Mononuclear cell (primary cell): ENCODE measurements at regions not wholly inside any gene's neighbourhood (a gene's known extent, or its start where the extent isn't known, plus 50 kb on each side); places are given as distances from the start of the nearest gene placed in this dataset.

Experiments
- H3K27me3 ChIP-seq: 2 replicates; pipeline ENCODE4 v1.6.0; 2011; ENCODE audit warnings: low read length, control low read depth; ENCODE audit not compliant: insufficient read depth
- H3K4me1 ChIP-seq: 2 replicates; pipeline ENCODE4 v1.5.1; 2011; ENCODE audit warnings: mild to moderate bottlenecking, low read length, control low read depth; ENCODE audit not compliant: insufficient read depth
- H3K4me3 ChIP-seq: 2 replicates; pipeline ENCODE4 v1.5.1; 2011; ENCODE audit warnings: mild to moderate bottlenecking, low read length, moderate library complexity
- H3K9me3 ChIP-seq: 2 replicates; pipeline ENCODE4 v1.5.1; 2011; ENCODE audit warnings: low read depth, mild to moderate bottlenecking, control low read depth, low read length

DNA sequence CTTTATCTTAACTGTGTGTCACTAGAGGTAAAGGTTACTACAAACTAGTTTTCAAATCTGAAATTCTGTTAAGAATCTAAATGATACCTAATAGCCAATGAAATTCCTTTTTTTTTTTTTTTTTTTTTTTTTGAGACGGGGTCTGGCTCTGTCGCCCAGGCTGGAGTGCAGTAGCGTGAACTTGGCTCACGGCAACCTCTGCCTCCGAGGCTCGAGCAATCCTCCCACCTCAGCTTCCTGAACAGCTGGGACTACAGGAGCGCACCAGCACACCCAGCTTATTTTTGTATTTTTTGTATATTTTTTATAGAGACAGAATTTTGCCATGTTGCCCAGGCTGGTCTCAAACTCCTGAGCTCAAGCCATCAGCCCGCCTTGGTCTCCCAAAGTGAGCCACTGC lies 160.3 kb upstream of the NEBL start:
- no peaks in the 10 kb centered on the region for H3K4me1 ChIP-seq
- no peak overlapping the region for H3K4me3 ChIP-seq
- H3K9me3 ChIP-seq, result no peaks in the 10 kb centered on the region

DNA sequence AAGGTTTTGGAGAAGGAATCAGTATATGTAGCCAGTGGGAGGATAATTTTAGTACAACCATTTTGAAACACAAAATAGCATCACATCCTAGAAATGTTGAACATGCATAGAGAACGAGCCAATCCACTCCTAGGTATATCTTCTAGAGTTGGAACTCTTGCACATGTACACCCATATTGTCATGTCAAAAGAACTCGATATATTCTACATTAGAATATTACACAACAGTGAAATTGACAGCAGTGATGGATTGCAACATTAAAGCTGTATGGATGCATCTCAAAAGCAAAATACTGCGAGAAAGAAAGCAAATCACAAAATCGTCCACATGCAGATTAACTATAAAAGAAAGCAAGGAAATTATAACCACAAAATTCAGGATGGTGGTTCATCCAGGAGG lies 159.3 kb upstream of the NEBL start:
- H3K4me3 ChIP-seq, result no peak overlapping the region

More for the DNA sequence above, 160.3 kb upstream of the NEBL start:
- no peaks in the 10 kb centered on the region for H3K27me3 ChIP-seq

DNA sequence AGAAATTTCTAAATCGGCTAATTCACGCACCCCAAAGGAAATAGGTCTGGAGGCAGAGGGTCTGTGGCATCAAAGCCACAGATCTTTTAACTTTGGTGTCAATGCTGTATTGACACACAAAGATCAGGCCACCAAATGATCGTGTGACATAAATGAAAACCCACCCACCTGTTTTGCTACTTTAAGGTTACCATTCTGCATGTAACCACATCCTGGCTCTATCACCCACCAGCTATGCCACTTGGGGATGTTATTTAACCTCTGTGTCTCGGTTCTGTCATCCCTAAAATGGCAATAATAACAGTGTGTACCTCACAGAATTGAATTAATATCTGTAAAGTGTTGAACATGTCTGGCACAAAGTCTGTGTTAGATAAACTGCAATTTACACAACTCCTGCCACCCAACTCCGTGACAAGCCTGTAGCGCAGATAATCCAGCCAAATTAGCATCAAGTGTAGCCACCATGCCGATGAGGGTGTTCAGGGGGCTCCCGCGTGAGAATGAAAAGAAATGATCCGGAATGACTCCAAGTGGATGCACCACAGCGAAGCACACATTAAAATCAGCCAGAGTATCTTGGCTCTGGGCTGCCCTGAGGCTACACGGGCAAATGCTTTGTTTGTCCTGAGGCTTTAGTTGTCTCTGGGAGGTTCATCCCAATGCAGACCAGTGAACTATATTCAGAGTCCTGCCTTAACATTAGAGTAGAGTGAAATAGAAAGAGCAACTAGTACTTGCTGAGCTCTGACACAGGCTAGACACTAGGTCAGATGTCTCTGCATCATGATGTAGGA lies 158.4 kb upstream of the NEBL start:
- no peaks in the 10 kb centered on the region for H3K9me3 ChIP-seq
- H3K4me1 ChIP-seq, result no peaks in the 10 kb centered on the region
- H3K4me3 ChIP-seq, result no peak overlapping the region
- no peaks in the 10 kb centered on the region for H3K27me3 ChIP-seq

More for the DNA sequence above, 159.3 kb upstream of the NEBL start:
- no peaks in the 10 kb centered on the region for H3K27me3 ChIP-seq
- no peaks in the 10 kb centered on the region for H3K4me1 ChIP-seq
- H3K9me3 ChIP-seq, result no peaks in the 10 kb centered on the region

DNA sequence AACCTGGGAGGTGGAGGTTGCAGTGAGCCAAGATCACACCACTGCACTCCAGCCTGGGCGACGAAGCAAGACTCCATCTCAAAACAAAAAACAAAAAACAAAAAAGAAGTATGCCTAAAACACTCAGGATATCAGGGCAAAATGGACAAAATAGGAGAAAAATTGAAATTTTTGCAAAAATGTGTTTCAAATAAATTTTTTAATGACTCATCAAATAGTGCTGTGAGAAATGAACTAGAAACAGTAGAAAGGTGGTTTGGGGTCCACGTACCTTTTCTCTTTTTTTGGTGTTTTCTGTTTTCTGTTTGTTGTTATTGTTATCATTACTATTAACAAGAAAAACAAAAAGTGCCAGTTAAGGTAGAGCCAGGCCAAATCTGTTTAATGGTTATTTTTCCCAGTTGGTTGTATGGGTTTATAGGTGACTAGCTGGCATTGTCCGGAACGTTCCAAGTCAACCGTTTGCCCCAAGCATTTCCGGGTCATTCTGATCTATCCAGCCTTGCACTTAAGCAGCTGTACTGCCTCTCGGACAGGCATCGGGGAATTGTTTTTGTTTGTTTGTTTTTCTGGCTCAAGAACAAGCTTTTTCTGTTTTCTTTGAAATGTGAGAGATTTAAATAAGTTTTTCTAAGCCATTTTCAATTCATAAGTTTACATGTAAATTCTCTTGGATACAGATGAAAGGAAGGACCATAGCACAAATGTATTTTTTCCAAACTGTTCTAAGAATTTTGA lies 157.0 kb upstream of the NEBL start:
- H3K9me3 ChIP-seq, result no peaks in the 10 kb centered on the region
- no peak overlapping the region for H3K4me3 ChIP-seq
- no peaks in the 10 kb centered on the region for H3K27me3 ChIP-seq
- H3K4me1 ChIP-seq, result no peaks in the 10 kb centered on the region

DNA sequence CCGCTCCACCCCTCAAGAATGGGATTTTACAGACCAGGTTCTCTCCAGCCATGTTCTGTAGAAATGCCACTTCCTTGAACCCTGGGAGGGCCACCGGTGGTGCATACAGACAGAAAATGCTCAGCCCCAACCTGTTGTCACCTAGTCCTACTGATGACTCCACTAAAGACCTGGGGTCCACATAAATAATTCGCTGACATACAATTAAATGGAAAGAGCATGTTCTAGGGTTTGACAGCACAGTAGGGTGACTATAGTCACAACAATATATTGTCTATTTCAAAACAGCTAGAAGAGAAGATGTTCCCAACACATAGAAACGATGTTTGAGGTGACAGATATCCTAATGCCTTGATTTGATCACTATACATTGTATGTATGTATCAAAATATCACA lies 155.6 kb upstream of the NEBL start:
- Histone ChIP-seq H3K9me3 (no peaks in the 10 kb centered on the region), H3K4me3 (no peak overlapping the region), H3K4me1 (no peaks in the 10 kb centered on the region)

DNA sequence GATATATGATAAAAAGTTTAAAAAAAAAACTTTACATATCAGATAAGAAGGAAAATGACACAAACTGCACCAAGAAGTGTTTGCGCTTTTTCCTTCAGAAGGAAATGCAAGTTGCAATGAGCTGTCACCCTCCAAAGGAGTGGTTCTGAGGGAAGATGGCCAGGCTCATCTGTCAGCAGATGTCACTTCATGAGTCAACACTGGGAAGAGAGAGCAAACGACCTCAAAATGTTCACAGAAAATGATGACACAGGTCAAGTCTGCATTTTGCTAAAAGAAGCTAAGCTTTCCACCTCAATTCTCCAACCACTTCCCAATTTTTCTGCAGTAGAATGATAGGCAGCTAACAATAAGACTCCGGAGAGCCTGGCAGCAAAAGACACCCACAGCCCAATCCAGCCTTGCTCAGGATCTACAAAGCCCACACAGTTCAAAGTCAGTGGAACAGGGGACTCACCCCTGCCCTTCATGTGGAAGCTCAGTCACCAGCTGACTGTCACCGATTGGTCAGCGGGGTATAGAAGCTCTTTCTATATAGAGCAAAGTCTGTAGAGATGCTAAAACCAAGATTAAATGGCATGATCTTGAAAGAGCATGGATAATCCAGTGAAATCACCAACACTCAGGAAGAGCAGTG lies 155.1 kb upstream of the NEBL start:
- H3K27me3 ChIP-seq, result no peaks in the 10 kb centered on the region
- H3K4me3 ChIP-seq, result no peak overlapping the region
- H3K4me1 ChIP-seq, result no peaks in the 10 kb centered on the region
- no peaks in the 10 kb centered on the region for H3K9me3 ChIP-seq

More for the DNA sequence above, 155.6 kb upstream of the NEBL start:
- no peaks in the 10 kb centered on the region for H3K27me3 ChIP-seq

DNA sequence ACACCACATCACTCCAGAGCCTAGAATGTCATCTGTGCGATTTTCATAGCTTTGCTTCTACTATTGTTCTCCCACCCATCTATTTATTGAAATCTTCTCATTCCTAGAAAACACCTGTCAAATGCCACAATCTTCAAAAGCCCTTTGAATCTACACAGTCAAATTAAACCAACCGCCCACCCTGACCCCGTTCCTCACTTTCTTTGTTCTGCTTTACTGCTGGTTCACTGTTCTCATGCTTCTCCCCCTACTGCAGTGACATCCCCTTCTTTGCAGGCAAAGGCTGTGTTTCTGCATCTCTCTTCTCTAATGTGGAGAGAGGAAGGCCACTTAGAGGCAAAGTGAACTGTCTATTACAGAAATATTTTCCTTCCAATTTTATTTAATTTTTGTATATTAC lies 152.4 kb upstream of the NEBL start:
- no peaks in the 10 kb centered on the region for H3K4me1 ChIP-seq
- H3K4me3 ChIP-seq, result no peak overlapping the region
- H3K9me3 ChIP-seq, result no peaks in the 10 kb centered on the region
- no peaks in the 10 kb centered on the region for H3K27me3 ChIP-seq

DNA sequence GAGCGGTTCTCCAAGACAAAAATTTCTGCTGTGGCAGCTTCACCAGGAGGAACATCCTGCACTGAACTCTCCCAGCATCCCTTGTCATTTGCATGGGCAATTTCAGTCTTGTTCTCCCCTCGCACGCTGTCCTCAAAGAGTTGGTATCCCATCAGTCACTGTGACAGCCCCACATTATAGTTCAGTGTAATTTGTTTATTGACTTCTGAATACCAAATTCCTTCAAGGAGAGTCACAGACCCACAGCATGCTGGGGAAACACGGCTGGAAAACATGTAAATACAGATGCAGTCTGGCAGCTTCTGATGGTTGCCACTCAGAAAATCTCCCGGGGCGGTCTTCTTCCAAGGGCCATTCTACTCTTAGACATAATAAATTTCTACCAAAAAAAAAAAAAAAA lies 151.0 kb upstream of the NEBL start:
- no peaks in the 10 kb centered on the region for H3K9me3 ChIP-seq
- H3K4me3 ChIP-seq, result no peak overlapping the region
- H3K27me3 ChIP-seq, result no peaks in the 10 kb centered on the region
- no peaks in the 10 kb centered on the region for H3K4me1 ChIP-seq

DNA sequence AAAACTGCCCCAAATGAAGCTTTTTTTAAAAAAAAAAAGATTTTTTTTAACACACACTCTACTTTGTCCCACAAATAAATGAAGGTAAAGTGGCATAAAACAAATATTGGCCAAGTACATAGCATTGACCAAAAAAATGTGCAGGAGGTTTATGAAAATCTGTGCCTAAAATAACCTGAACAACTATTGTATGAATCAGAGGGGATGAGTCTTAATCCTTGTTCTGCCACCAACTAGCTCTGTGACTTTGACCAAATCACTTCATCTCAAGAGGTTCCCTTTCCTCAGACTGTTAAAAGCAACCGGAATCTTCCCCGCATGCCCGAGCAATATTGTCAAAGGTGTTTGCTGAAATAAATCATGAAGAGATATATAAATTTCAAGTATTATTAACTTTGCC lies 150.4 kb upstream of the NEBL start:
- no peak overlapping the region for H3K4me3 ChIP-seq
- no peaks in the 10 kb centered on the region for H3K27me3 ChIP-seq

DNA sequence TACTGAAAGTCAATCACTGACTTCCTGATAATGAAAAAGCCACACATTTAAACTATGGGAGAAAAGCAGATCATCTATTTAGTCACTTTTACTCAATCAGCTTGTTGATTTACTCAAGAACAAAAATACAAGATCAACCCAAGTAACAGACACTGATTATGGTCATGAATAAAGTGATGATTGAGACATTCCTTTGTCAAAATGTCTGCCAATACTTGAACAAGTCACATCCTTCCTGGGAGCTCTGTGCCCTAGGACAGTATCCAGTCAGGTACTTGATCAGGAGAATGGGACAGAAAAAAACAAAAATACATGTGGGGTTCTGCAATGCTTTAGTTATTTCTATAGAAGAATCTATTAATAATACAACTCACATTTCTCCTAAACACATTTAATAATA lies 150.0 kb upstream of the NEBL start:
- Histone ChIP-seq H3K4me3 (no peak overlapping the region), H3K9me3 (no peaks in the 10 kb centered on the region), H3K4me1 (no peaks in the 10 kb centered on the region), H3K27me3 (no peaks in the 10 kb centered on the region)

More for the DNA sequence above, 150.4 kb upstream of the NEBL start:
- Histone ChIP-seq H3K9me3 (no peaks in the 10 kb centered on the region), H3K4me1 (no peaks in the 10 kb centered on the region)

DNA sequence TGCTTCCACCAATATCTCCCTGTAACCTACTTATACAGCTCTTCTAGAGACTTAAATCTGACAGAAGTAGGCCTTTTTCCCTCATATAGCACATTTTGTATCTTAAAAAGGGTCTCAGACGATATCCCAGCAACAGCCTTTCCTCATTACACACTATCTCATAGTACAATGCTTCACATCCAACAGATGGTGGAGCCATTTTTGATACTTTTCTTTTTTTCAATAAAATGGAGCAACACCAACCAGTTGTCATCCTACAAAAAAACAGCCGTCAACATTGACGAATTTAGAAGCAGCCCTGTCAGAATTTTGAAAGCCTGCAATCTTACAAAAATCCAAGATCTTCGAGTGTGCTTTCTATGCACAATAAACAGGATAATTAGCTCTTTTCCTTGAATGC lies 145.9 kb upstream of the NEBL start:
- Histone ChIP-seq H3K9me3 (no peaks in the 10 kb centered on the region), H3K4me1 (no peaks in the 10 kb centered on the region), H3K27me3 (no peaks in the 10 kb centered on the region)

DNA sequence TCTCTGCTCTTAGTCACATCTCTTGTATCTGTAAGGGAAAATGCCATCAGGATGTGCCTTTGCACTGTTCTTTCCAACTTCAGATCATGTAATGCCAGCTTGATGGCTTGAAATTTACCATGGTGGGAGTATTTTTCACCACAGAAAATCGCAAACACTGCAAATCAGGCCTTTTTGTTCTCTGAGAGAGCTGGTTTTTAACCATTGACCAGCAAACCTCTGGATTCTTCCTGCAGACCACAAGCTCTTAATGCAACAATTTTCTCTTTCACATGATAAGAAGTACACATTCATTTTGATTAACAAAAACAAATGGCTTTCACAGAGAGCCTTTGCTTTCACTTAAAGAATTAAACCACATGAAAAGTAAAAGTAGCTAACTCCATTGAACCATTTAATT lies 145.4 kb upstream of the NEBL start:
- Histone ChIP-seq H3K4me1 (no peaks in the 10 kb centered on the region), H3K9me3 (no peaks in the 10 kb centered on the region), H3K27me3 (no peaks in the 10 kb centered on the region), H3K4me3 (no peak overlapping the region)

More for the DNA sequence above, 145.9 kb upstream of the NEBL start:
- no peak overlapping the region for H3K4me3 ChIP-seq

DNA sequence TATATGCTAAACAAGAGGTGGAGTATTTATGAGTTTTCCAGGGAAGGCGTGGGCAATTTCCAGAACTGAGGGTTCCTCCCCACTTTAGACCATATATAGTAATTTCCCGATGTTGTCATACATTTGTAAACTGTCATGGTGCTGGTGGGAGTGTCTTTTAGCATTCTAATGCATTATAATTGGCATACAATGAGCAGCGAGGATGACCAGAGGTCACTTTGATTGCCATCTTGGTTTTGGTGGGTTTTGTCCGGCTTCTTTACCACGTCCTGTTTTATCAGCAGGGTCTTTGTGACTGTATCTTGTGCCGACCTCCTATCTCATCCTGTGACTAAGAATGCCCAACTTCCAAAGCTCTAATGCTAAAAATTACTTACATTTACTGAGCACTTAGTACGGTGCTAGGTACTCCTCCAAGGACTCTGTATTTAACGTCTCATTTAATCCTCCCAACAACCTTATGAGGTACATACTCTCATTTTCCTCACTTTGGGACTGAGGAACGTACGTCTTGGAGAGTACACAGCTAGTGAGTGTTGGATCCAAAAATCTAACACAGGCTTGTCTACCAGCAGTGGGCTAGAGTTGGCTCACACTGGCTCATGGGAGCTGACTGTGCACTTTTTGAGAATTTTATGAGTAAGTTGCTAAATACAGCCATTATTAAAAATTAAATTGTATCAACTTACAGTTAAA lies 144.8 kb upstream of the NEBL start:
- no peaks in the 10 kb centered on the region for H3K9me3 ChIP-seq
- no peak overlapping the region for H3K4me3 ChIP-seq
- no peaks in the 10 kb centered on the region for H3K4me1 ChIP-seq
- H3K27me3 ChIP-seq, result no peaks in the 10 kb centered on the region

DNA sequence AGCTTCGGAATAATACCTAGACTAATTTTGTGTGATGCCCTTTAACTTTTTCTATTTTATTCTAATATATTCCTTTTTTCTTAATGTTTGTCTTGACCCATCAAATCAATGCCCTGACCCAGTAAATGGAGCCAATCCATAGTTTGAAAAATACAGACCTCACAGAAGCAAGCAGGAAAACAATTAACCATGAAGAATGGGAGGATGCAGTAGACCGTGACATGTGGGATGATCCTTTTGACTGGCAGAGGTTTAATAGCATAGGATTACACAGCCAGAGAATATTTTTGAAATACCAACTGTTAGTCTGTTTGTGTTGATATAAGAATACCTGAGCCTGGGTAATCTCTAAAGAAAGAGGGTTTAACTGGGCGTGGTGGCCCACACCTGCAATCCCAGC lies 142.6 kb upstream of the NEBL start:
- Histone ChIP-seq H3K27me3 (no peaks in the 10 kb centered on the region), H3K4me1 (no peaks in the 10 kb centered on the region), H3K9me3 (no peaks in the 10 kb centered on the region)

DNA sequence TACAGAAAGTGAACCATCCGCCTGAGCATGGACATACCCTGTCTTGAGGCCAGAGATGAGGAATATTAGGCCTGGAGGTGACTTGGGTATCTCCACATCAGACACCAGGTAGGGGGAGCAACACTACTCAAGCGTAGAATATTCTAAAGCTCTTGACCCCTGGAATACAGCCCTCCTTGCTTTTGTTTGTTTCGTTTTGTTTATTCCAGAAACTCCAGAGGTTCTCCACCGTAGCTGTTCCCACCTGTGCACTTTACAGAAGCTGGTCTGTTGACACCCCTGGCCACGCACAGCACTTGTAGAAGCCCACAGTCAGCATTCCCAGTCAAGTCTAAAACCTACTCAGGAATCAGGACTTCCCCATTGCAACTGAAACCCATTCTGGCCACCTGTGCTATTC lies 139.6 kb upstream of the NEBL start:
- Histone ChIP-seq H3K4me3 (no peak overlapping the region), H3K4me1 (no peaks in the 10 kb centered on the region), H3K9me3 (no peaks in the 10 kb centered on the region), H3K27me3 (no peaks in the 10 kb centered on the region)

More for the DNA sequence above, 142.6 kb upstream of the NEBL start:
- H3K4me3 ChIP-seq, result no peak overlapping the region
